COLO829 (cell line): ENCODE measurements at regions not wholly inside any gene's neighbourhood (a gene's known extent, or its start where the extent isn't known, plus 50 kb on each side); places are given as distances from the start of the nearest gene placed in this dataset.

ENCODE experiments used
- DNase-seq: peaks from one replicate; pipeline ENCODE4 v3.0.0; 2012; ENCODE audit warnings: low spot score

GRCh38 chr11:112588252-112588694 is 327.6 kb upstream of the PLET1 start:
- DNase-seq = peak; percentile 74

GRCh38 chr11:112589155-112589554 is 328.5 kb upstream of the PLET1 start:
- no peak for DNase-seq

- no peak for DNase-seq
These were observed 330.1 kb upstream of the PLET1 start for GRCh38 chr11:112590764-112591163.

GRCh38 chr11:112593440-112593839 is 332.8 kb upstream of the PLET1 start:
- DNase-seq = no peak

GRCh38 chr11:112596324-112596723 is 335.7 kb upstream of the PLET1 start:
- DNase-seq = no peak

- no peak for DNase-seq
These were observed 336.7 kb upstream of the PLET1 start for GRCh38 chr11:112597286-112597790.

- DNase-seq = no peak
These were observed 338.6 kb upstream of the PLET1 start for GRCh38 chr11:112599265-112599664.

- DNase-seq = no peak
These were observed 339.3 kb upstream of the PLET1 start for GRCh38 chr11:112599856-112600533.

GRCh38 chr11:112605093-112605666 is 344.5 kb upstream of the PLET1 start:
- DNase-seq = peak; percentile 93

GRCh38 chr11:112606656-112607055 is 346.0 kb upstream of the PLET1 start:
- no peak for DNase-seq

- no peak for DNase-seq
These were observed 347.8 kb upstream of the PLET1 start for GRCh38 chr11:112608509-112608908.

- no peak for DNase-seq
These were observed 349.8 kb upstream of the PLET1 start for GRCh38 chr11:112610494-112610893.

GRCh38 chr11:112610996-112611750 is 350.0 kb upstream of the NCAM1 start:
- peak; percentile 18 for DNase-seq

- no peak for DNase-seq
These were observed 349.4 kb upstream of the NCAM1 start for GRCh38 chr11:112611771-112612170.

- no peak for DNase-seq
These were observed 348.9 kb upstream of the NCAM1 start for GRCh38 chr11:112612250-112612849.

- peak; percentile 28 for DNase-seq
These were observed 347.9 kb upstream of the NCAM1 start for GRCh38 chr11:112613051-112613972.

- DNase-seq = no peak
These were observed 346.6 kb upstream of the NCAM1 start for GRCh38 chr11:112614605-112615004.

- no peak for DNase-seq
These were observed 346.0 kb upstream of the NCAM1 start for GRCh38 chr11:112615238-112615637.

- DNase-seq = no peak
These were observed 345.3 kb upstream of the NCAM1 start for GRCh38 chr11:112615891-112616290.

GRCh38 chr11:112616327-112617097 is 344.7 kb upstream of the NCAM1 start:
- DNase-seq = no peak

- DNase-seq = no peak
These were observed 344.2 kb upstream of the NCAM1 start for GRCh38 chr11:112617098-112617425.
